ENCODE measurements at regions not wholly inside any gene's neighbourhood (a gene's known extent, or its start where the extent isn't known, plus 50 kb on each side); places are given as distances from the start of the nearest gene placed in this dataset.
A peak's percentile ranks its signal among the peaks of the same experiment; 100 is the strongest.

GRCh38 chr7:106736123-106736507, 75.2 kb upstream of the CCDC71L start:
- Histone ChIP-seq H3K36me3 (ENCODE audit: control insufficient read depth in 1 of 2, insufficient read depth in 2 of 2, low read length in 2 of 2) (no peaks in the 10 kb centered on the region), H2AK5ac (ENCODE audit: low read length) (no peak overlapping the region)

GRCh38 chr7:106736508-106737201, 75.7 kb upstream of the CCDC71L start:
- H2BK5ac ChIP-seq (ENCODE audit: low read depth, low read length, poor library complexity) = no peak overlapping the region
- no peak overlapping the region for H2AK5ac ChIP-seq (ENCODE audit: low read length)
- H3K36me3 ChIP-seq (ENCODE audit: control insufficient read depth in 1 of 2, insufficient read depth in 2 of 2, low read length in 2 of 2) = no peaks in the 10 kb centered on the region
- no peak overlapping the region for H3K4me2 ChIP-seq (ENCODE audit: low read length)
- peaks cover 2% of the 10 kb centered on the region for H3K79me1 ChIP-seq (ENCODE audit: low read length)
- no peak overlapping the region for H3K23ac ChIP-seq (ENCODE audit: low read length)
- peak overlapping the region; percentile 63 for H3K14ac ChIP-seq (ENCODE audit: low read length)
- H4K91ac ChIP-seq (ENCODE audit: low read depth, low read length) = no peak overlapping the region
- no peaks in the 10 kb centered on the region for H3K27me3 ChIP-seq (ENCODE audit: insufficient read depth, low read length)
- no peak overlapping the region for H4K8ac ChIP-seq (ENCODE audit: low read depth, low read length)
- no peak overlapping the region for H3K18ac ChIP-seq (ENCODE audit: low read length)
- no peaks in the 10 kb centered on the region for H3K79me2 ChIP-seq (ENCODE audit: control insufficient read depth, insufficient read depth, low read length, poor library complexity)
- H3K4ac ChIP-seq (ENCODE audit: low read depth, low read length) = no peak overlapping the region
- no peak overlapping the region for H3K4me3 ChIP-seq (ENCODE audit: low read depth, low read length)
- H4K12ac ChIP-seq (ENCODE audit: low read depth, low read length) = no peak overlapping the region
- H3K9me3 ChIP-seq (ENCODE audit: insufficient read depth, low read depth, low read length) = no peaks in the 10 kb centered on the region
- H2BK12ac ChIP-seq (ENCODE audit: low read length) = peak overlapping the region; percentile 0
- whole genome bisulfite sequencing (ENCODE audit: extremely low coverage, insufficient coverage, insufficient read length) = no CpG with 5 or more reads among the region's 5 CpGs
- no peak overlapping the region for H2BK120ac ChIP-seq (ENCODE audit: insufficient read depth, low read length, poor library complexity)
- no peak overlapping the region for H3K27ac ChIP-seq (ENCODE audit: low read depth, low read length)
- peak overlapping the region; percentile 40 for H2AFZ ChIP-seq (ENCODE audit: insufficient read depth, low read length, poor library complexity)
- no peak overlapping the region for H3K9ac ChIP-seq (ENCODE audit: low read length)
- peaks cover 0 to 3% of the 10 kb centered on the region in 2 experiments for H3K4me1 ChIP-seq (ENCODE audit: control insufficient read depth in 1 of 2, insufficient read depth in 2 of 2, low read length in 2 of 2)
- DNase-seq = peak; percentile 85 to 96

More at GRCh38 chr7:106736123-106736507, 75.2 kb upstream of the CCDC71L start:
- no peak for DNase-seq
- peaks cover 2% of the 10 kb centered on the region for H3K79me1 ChIP-seq (ENCODE audit: low read length)
- H3K18ac ChIP-seq (ENCODE audit: low read length) = no peak overlapping the region
- peaks cover 0 to 3% of the 10 kb centered on the region in 2 experiments for H3K4me1 ChIP-seq (ENCODE audit: control insufficient read depth in 1 of 2, insufficient read depth in 2 of 2, low read length in 2 of 2)
- no CpG with 5 or more reads among the region's 3 CpGs for WGBS (ENCODE audit: extremely low coverage, insufficient coverage, insufficient read length)
- H3K4ac ChIP-seq (ENCODE audit: low read depth, low read length) = no peak overlapping the region
- no peak overlapping the region for H3K27ac ChIP-seq (ENCODE audit: low read depth, low read length)
- no peak overlapping the region for H2AFZ ChIP-seq (ENCODE audit: insufficient read depth, low read length, poor library complexity)
- H2BK12ac ChIP-seq (ENCODE audit: low read length) = no peak overlapping the region
- H2BK5ac ChIP-seq (ENCODE audit: low read depth, low read length, poor library complexity) = no peak overlapping the region
- H2BK120ac ChIP-seq (ENCODE audit: insufficient read depth, low read length, poor library complexity) = no peak overlapping the region
- H3K14ac ChIP-seq (ENCODE audit: low read length) = no peak overlapping the region
- no peak overlapping the region for H4K8ac ChIP-seq (ENCODE audit: low read depth, low read length)
- H3K9ac ChIP-seq (ENCODE audit: low read length) = no peak overlapping the region
- H3K4me3 ChIP-seq (ENCODE audit: low read depth, low read length) = no peak overlapping the region
- no peaks in the 10 kb centered on the region for H3K79me2 ChIP-seq (ENCODE audit: control insufficient read depth, insufficient read depth, low read length, poor library complexity)
- no peak overlapping the region for H3K4me2 ChIP-seq (ENCODE audit: low read length)
- H3K23ac ChIP-seq (ENCODE audit: low read length) = no peak overlapping the region
- no peaks in the 10 kb centered on the region for H3K9me3 ChIP-seq (ENCODE audit: insufficient read depth, low read depth, low read length)
- H4K12ac ChIP-seq (ENCODE audit: low read depth, low read length) = no peak overlapping the region
- no peaks in the 10 kb centered on the region for H3K27me3 ChIP-seq (ENCODE audit: insufficient read depth, low read length)
- no peak overlapping the region for H4K91ac ChIP-seq (ENCODE audit: low read depth, low read length)

GRCh38 chr7:106737202-106737562, 76.2 kb upstream of the CCDC71L start:
- no CpG with 5 or more reads among the region's 1 CpG for whole genome bisulfite sequencing (ENCODE audit: extremely low coverage, insufficient coverage, insufficient read length)
- peak overlapping the region; percentile 40 for H2AFZ ChIP-seq (ENCODE audit: insufficient read depth, low read length, poor library complexity)
- no peak overlapping the region for H4K12ac ChIP-seq (ENCODE audit: low read depth, low read length)
- no peak overlapping the region for H3K23ac ChIP-seq (ENCODE audit: low read length)
- no peak overlapping the region for H3K4me2 ChIP-seq (ENCODE audit: low read length)
- no peak overlapping the region for H2BK120ac ChIP-seq (ENCODE audit: insufficient read depth, low read length, poor library complexity)
- DNase-seq = peak; percentile 7 to 68
- peaks cover 2% of the 10 kb centered on the region for H3K79me1 ChIP-seq (ENCODE audit: low read length)
- no peak overlapping the region for H3K14ac ChIP-seq (ENCODE audit: low read length)
- H3K9me3 ChIP-seq (ENCODE audit: insufficient read depth, low read depth, low read length) = no peaks in the 10 kb centered on the region
- no peak overlapping the region for H4K8ac ChIP-seq (ENCODE audit: low read depth, low read length)
- H4K91ac ChIP-seq (ENCODE audit: low read depth, low read length) = no peak overlapping the region
- H3K4me1 ChIP-seq (ENCODE audit: control insufficient read depth in 1 of 2, insufficient read depth in 2 of 2, low read length in 2 of 2) = peaks cover 0 to 3% of the 10 kb centered on the region in 2 experiments
- no peaks in the 10 kb centered on the region for H3K79me2 ChIP-seq (ENCODE audit: control insufficient read depth, insufficient read depth, low read length, poor library complexity)
- no peak overlapping the region for H3K9ac ChIP-seq (ENCODE audit: low read length)
- no peak overlapping the region for H3K27ac ChIP-seq (ENCODE audit: low read depth, low read length)
- no peak overlapping the region for H3K4ac ChIP-seq (ENCODE audit: low read depth, low read length)
- no peaks in the 10 kb centered on the region for H3K27me3 ChIP-seq (ENCODE audit: insufficient read depth, low read length)
- H3K18ac ChIP-seq (ENCODE audit: low read length) = no peak overlapping the region
- H3K4me3 ChIP-seq (ENCODE audit: low read depth, low read length) = no peak overlapping the region
- no peak overlapping the region for H2BK5ac ChIP-seq (ENCODE audit: low read depth, low read length, poor library complexity)
- peak overlapping the region; percentile 0 for H2BK12ac ChIP-seq (ENCODE audit: low read length)
- no peaks in the 10 kb centered on the region for H3K36me3 ChIP-seq (ENCODE audit: control insufficient read depth in 1 of 2, insufficient read depth in 2 of 2, low read length in 2 of 2)
- no peak overlapping the region for H2AK5ac ChIP-seq (ENCODE audit: low read length)

- no peak overlapping the region for H3K4me3 ChIP-seq (ENCODE audit: low read depth, low read length)
- 100% methylated on average over 1 of the region's 5 CpGs for WGBS (ENCODE audit: extremely low coverage, insufficient coverage, insufficient read length)
Measured at GRCh38 chr7:106740806-106741205, 79.8 kb upstream of the CCDC71L start.

More at GRCh38 chr7:106740806-106741205, 79.8 kb upstream of the CCDC71L start:
- no peaks in the 10 kb centered on the region for H3K79me2 ChIP-seq (ENCODE audit: control insufficient read depth, insufficient read depth, low read length, poor library complexity)
- H4K91ac ChIP-seq (ENCODE audit: low read depth, low read length) = no peak overlapping the region
- no peak overlapping the region for H3K23ac ChIP-seq (ENCODE audit: low read length)
- H4K12ac ChIP-seq (ENCODE audit: low read depth, low read length) = no peak overlapping the region
- H3K27ac ChIP-seq (ENCODE audit: low read depth, low read length) = no peak overlapping the region
- H3K36me3 ChIP-seq (ENCODE audit: control insufficient read depth in 1 of 2, insufficient read depth in 2 of 2, low read length in 2 of 2) = no peaks in the 10 kb centered on the region
- no peak overlapping the region for H4K8ac ChIP-seq (ENCODE audit: low read depth, low read length)
- DNase-seq = no peak
- no peak overlapping the region for H3K4me2 ChIP-seq (ENCODE audit: low read length)
- no peaks in the 10 kb centered on the region for H3K9me3 ChIP-seq (ENCODE audit: insufficient read depth, low read depth, low read length)
- H2AK5ac ChIP-seq (ENCODE audit: low read length) = no peak overlapping the region
- H3K9ac ChIP-seq (ENCODE audit: low read length) = no peak overlapping the region
- H3K27me3 ChIP-seq (ENCODE audit: insufficient read depth, low read length) = no peaks in the 10 kb centered on the region
- peaks cover 0 to 3% of the 10 kb centered on the region in 2 experiments for H3K4me1 ChIP-seq (ENCODE audit: control insufficient read depth in 1 of 2, insufficient read depth in 2 of 2, low read length in 2 of 2)
- H3K79me1 ChIP-seq (ENCODE audit: low read length) = peaks cover 2% of the 10 kb centered on the region
- H3K14ac ChIP-seq (ENCODE audit: low read length) = no peak overlapping the region
- no peak overlapping the region for H2BK12ac ChIP-seq (ENCODE audit: low read length)
- no peak overlapping the region for H2BK5ac ChIP-seq (ENCODE audit: low read depth, low read length, poor library complexity)
- no peak overlapping the region for H2BK120ac ChIP-seq (ENCODE audit: insufficient read depth, low read length, poor library complexity)
- no peak overlapping the region for H2AFZ ChIP-seq (ENCODE audit: insufficient read depth, low read length, poor library complexity)
- H3K18ac ChIP-seq (ENCODE audit: low read length) = no peak overlapping the region
- H3K4ac ChIP-seq (ENCODE audit: low read depth, low read length) = no peak overlapping the region
